K562 (cell line): ENCODE measurements at regions not wholly inside any gene's neighbourhood (a gene's known extent, or its start where the extent isn't known, plus 50 kb on each side); places are given as distances from the start of the nearest gene placed in this dataset.

Experiments
- ATAC-seq: fragments of 200-7000 bp; cut with Tn5 transposase; 3 replicates; pipeline ENCODE4 v1.9.1; 2020; ENCODE audit warnings: moderate library complexity
- BruUV-seq: library from RNA; stranded (reverse); fragments of 400-500 nt; replicated peaks from 2 replicates; lab custom pipeline; 2021; lab: Mats Ljungman, UMichigan
- CTCF ChIA-PET: fragments of 300-600 bp; formaldehyde crosslinking; extraction: SDS; loops from one replicate; lab custom pipeline; 2021; ENCODE audit warnings: low intra/inter-chr PET ratio; lab: Yijun Ruan, JAX
- POLR2A ChIA-PET: fragments of 300-600, 350-650 bp; sonication (Branson Sonifier 250); formaldehyde crosslinking; extraction: SDS; loops from one replicate; lab custom pipeline; 2021; ENCODE audit warnings: antibody characterized with exemption, inconsistent platforms; lab: Yijun Ruan, JAX
- DNase-seq, 4 experiments: peaks; one replicate each; pipeline versions ENCODE4 v3.0.0 to v3.0.0-alpha.2; 2011 to 2018; ENCODE audit warnings: low spot score in 3 of 4, mixed read lengths in 3 of 4; ENCODE audit errors: extremely low read depth in 1 of 4
- FAIRE-seq: peaks from 2 replicates; lab custom pipeline; 2011; peaks lifted over from hg19 to GRCh38; lab: Jason Lieb, UNC
- H2AFZ ChIP-seq: 2 replicates; pipeline ENCODE4 v1.6.0; 2011; ENCODE audit warnings: low read depth, low read length, control low read depth, inconsistent platforms
- H3K27ac ChIP-seq: fragments of 200-600 bp; 3 replicates; pipeline ENCODE4 v1.8.0; 2011; ENCODE audit warnings: low read depth, mild to moderate bottlenecking, control low read depth, inconsistent platforms, low read length, moderate library complexity, mixed read lengths; ENCODE audit errors: extremely low read depth
- H3K27me3 ChIP-seq, 2 experiments: fragments of 300-600 bp in 1 of 2; 2 replicates in 1 of 2; 3 replicates in 1 of 2; pipeline versions ENCODE4 v1.6.0 to v1.8.0; 2011; ENCODE audit warnings: inconsistent platforms in 2 of 2, low read length in 2 of 2, mild to moderate bottlenecking in 1 of 2, mixed read lengths in 1 of 2, moderate library complexity in 1 of 2; ENCODE audit not compliant: control insufficient read depth in 2 of 2, insufficient read depth in 2 of 2
- H3K36me3 ChIP-seq: fragments of 300-600 bp; 3 replicates; pipeline ENCODE4 v1.8.0; 2011; ENCODE audit warnings: mild to moderate bottlenecking, low read length, inconsistent platforms; ENCODE audit not compliant: control insufficient read depth, insufficient read depth
- H3K4me1 ChIP-seq, 2 experiments: fragments of 200-600 bp in 1 of 2; replicated peaks in 1 of 2; 2 replicates in 1 of 2; 3 replicates in 1 of 2; pipeline versions ENCODE4 v1.5.1 to v1.8.0; 2011; ENCODE audit warnings: inconsistent platforms in 2 of 2, low read length in 2 of 2, mild to moderate bottlenecking in 1 of 2, mixed read lengths in 1 of 2, moderate library complexity in 1 of 2; ENCODE audit not compliant: control insufficient read depth in 2 of 2, insufficient read depth in 2 of 2
- H3K4me2 ChIP-seq: 2 replicates; pipeline ENCODE4 v1.6.1; 2011; ENCODE audit warnings: low read length, control low read depth, inconsistent platforms, mixed read lengths; ENCODE audit not compliant: insufficient read depth
- H3K4me3 ChIP-seq: fragments of 200-600 bp; sonication (generic), shearing (Covaris generic); 2 replicates; pipeline ENCODE4 v1.5.1; 2016; ENCODE audit warnings: control low read depth, inconsistent platforms
- H3K79me2 ChIP-seq: fragments of 200-600 bp; 3 replicates; pipeline ENCODE4 v1.8.0; 2011; ENCODE audit warnings: low read length, inconsistent platforms; ENCODE audit not compliant: control insufficient read depth, insufficient read depth
- H3K9ac ChIP-seq, 2 experiments: 2 replicates each; pipeline versions ENCODE4 v1.6.0 to v1.6.1; 2011; ENCODE audit warnings: low read depth in 2 of 2, low read length in 2 of 2, control low read depth in 1 of 2, inconsistent platforms in 1 of 2, mild to moderate bottlenecking in 1 of 2, mixed read lengths in 1 of 2; ENCODE audit not compliant: insufficient read depth in 1 of 2
- H3K9me1 ChIP-seq: one replicate; pipeline ENCODE4 v1.6.0; 2011; ENCODE audit warnings: inconsistent platforms, mild to moderate bottlenecking, low read length, moderate library complexity; ENCODE audit not compliant: control insufficient read depth, insufficient read depth
- H3K9me3 ChIP-seq: replicated peaks from 2 replicates; pipeline ENCODE4 v1.5.1; 2011; ENCODE audit warnings: low read depth, low read length, inconsistent platforms; ENCODE audit not compliant: control insufficient read depth, insufficient read depth
- H4K20me1 ChIP-seq: replicated peaks from 2 replicates; pipeline ENCODE4 v1.6.1; 2011; ENCODE audit warnings: low read length, inconsistent platforms, mixed read lengths; ENCODE audit not compliant: control insufficient read depth, insufficient read depth
- CREBBP ChIP-seq: IDR thresholded peaks from one replicate; pipeline ENCODE4 v1.6.1; 2012; ENCODE audit warnings: low read depth, mild to moderate bottlenecking, control low read depth, inconsistent platforms, low read length
- GATA2 ChIP-seq: sonication (generic); formaldehyde crosslinking; IDR thresholded peaks from 2 replicates; pipeline ENCODE4 v1.4.0; 2020; ENCODE audit warnings: mild to moderate bottlenecking, missing genetic modification reagents
- HNRNPK ChIP-seq: fragments of 200-400 bp; formaldehyde crosslinking; IDR thresholded peaks from one replicate; pipeline ENCODE4 v1.6.1; 2018; ENCODE audit warnings: mild to moderate bottlenecking, low read depth, low read length; ENCODE audit not compliant: poor library complexity, severe bottlenecking
- KDM5B ChIP-seq: fragments of 200-600 bp; sonication (generic); IDR thresholded peaks from 2 replicates; pipeline ENCODE4 v1.6.1; 2012; ENCODE audit warnings: low read depth, mild to moderate bottlenecking, moderate library complexity, low read length, control low read depth, inconsistent platforms; ENCODE audit not compliant: insufficient replicate concordance
- RCOR1 ChIP-seq, 2 experiments: IDR thresholded peaks; 2 replicates each; pipeline ENCODE4 v1.6.1; 2012; ENCODE audit warnings: low read depth in 2 of 2, low read length in 2 of 2, borderline replicate concordance in 1 of 2, improper control_type of control experiment in 1 of 2
- STAT5B ChIP-seq: fragments of 250-450 bp; sonication (Bioruptor Pico); IDR thresholded peaks from 2 replicates; pipeline ENCODE4 v1.8.0; 2021; ENCODE audit warnings: mild to moderate bottlenecking, inconsistent platforms
- ZEB2 ChIP-seq: fragments of 450-650 bp; IDR thresholded peaks from 2 replicates; pipeline ENCODE4 v1.6.1; 2016
- ZNF644 ChIP-seq: fragments of 200-800 bp; sonication (Bioruptor generic); IDR thresholded peaks from 2 replicates; pipeline ENCODE4 v1.6.1; 2016; ENCODE audit warnings: low read depth, missing genetic modification characterization, missing compliant biosample characterization
- WGBS: fragments of 100-300 bp; shearing (Covaris generic); methylation state at CpG from one replicate; pipeline ENCODE4 v1.1.6; 2016; ENCODE audit warnings: low coverage, mixed read lengths; ENCODE audit not compliant: insufficient coverage; ENCODE audit errors: missing lambda C conversion rate; 5-methylcytosine and 5-hydroxymethylcytosine counted together
- in situ Hi-C: fragments of 300-500 bp; cut with MboI; formaldehyde crosslinking; loops from 4 replicates; pipeline ENCODE4 v1.15.0; 2018; ENCODE audit warnings: inconsistent platforms, mixed read lengths
- intact Hi-C: fragments of 100-400 bp; cut with micrococcal nuclease; formaldehyde crosslinking; loops from 2 replicates; pipeline ENCODE4 v1.14.2; 2022

GRCh38 chr6:12654107-12654506 lies 62.5 kb upstream of the PHACTR1 start:
- Histone ChIP-seq H3K36me3 (no peaks in the 10 kb centered on the region), H3K27ac (no peak overlapping the region), H2AFZ (no peak overlapping the region), H3K4me1 (no peaks in the 10 kb centered on the region), H3K79me2 (no peaks in the 10 kb centered on the region), H3K9me1 (no peaks in the 10 kb centered on the region), H3K4me2 (no peak overlapping the region), H4K20me1 (no peaks in the 10 kb centered on the region), H3K9ac (no peak overlapping the region), H3K4me3 (no peak overlapping the region), H3K27me3 (no peaks in the 10 kb centered on the region), H3K9me3 (no peaks in the 10 kb centered on the region)
- ChIA-PET POLR2A (interaction anchor here (0.6 kb wide), 1 partner anchor 31 kb away, joined by 3 read pairs; no protein-coding TSS in a partner anchor), CTCF (no interaction called here)
- ATAC-seq: no peak
- TF ChIP-seq KDM5B (no peak), CREBBP (peak; percentile 93), ZEB2 (0 out of 2 replicates have a peak, but pooled peaks have one; percentile 24)
- 0% methylated on average over 3 of the region's 3 CpGs for WGBS
- intact Hi-C loops: no loop called here
- in situ Hi-C loops: no loop called here
- no peak for DNase-seq
- no peak for FAIRE-seq
- no TSS peak for BruUV-seq

DNA sequence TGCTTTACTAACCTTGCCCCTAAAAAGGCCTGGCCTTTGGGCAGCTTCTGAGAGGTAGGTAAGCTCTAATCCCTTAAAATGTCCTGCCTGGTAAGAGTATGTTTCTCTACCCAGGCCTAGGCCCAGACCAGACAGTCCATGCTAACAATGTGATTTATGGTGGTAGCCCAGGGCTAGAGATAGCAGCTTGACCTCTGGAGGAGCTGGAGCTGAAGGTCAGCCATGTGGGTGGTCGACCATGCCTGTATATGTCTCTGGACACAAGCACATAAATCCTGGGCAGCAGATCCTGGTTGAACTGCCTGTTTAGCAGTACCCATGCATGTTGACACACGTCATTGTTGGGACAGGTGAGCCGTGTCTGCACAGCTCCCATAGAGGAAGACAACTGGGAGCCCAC lies 62.1 kb upstream of the PHACTR1 start:
- H2AFZ ChIP-seq: no peak overlapping the region
- ChIA-PET POLR2A (interaction anchor here (0.6 kb wide), 1 partner anchor 31 kb away, joined by 3 read pairs; no protein-coding TSS in a partner anchor), CTCF (no interaction called here)
- TF ChIP-seq GATA2 (CRISPR knock-in tag) (no peak), STAT5B (CRISPR knock-in tag) (no peak), RCOR1 (IDR thresholded peaks at IDR 0.05; ENCODE audit: borderline replicate concordance in 1 of 2, low read depth in 2 of 2, low read length in 2 of 2) (no peak), HNRNPK (no peak), ZNF644 (no peak)
- no peak overlapping the region for H3K4me3 ChIP-seq
- H4K20me1 ChIP-seq: no peaks in the 10 kb centered on the region
- no peak overlapping the region for H3K9ac ChIP-seq
- no peak overlapping the region for H3K4me2 ChIP-seq
- no peaks in the 10 kb centered on the region for H3K4me1 ChIP-seq
- in situ Hi-C loops (no loop called here), intact Hi-C loops (no loop called here)
- H3K36me3 ChIP-seq: no peaks in the 10 kb centered on the region
- DNase-seq (no peak), FAIRE-seq (no peak), ATAC-seq (no peak)
- no peaks in the 10 kb centered on the region for H3K9me3 ChIP-seq
- no peaks in the 10 kb centered on the region for H3K27me3 ChIP-seq
- H3K79me2 ChIP-seq: no peaks in the 10 kb centered on the region
- H3K9me1 ChIP-seq: no peaks in the 10 kb centered on the region
- WGBS: 0% methylated on average over 3 of the region's 3 CpGs
- no TSS peak for BruUV-seq
- no peak overlapping the region for H3K27ac ChIP-seq
